PC-3 (cell line): ENCODE measurements at regions not wholly inside any gene's neighbourhood (a gene's known extent, or its start where the extent isn't known, plus 50 kb on each side); places are given as distances from the start of the nearest gene placed in this dataset.

ENCODE experiments used
- CTCF ChIP-seq: fragments of 300-600 bp; sonication (generic); conservative IDR thresholded peaks from 2 replicates; pipeline ENCODE4 v1.5.1; 2017; ENCODE audit warnings: antibody characterized with exemption, low read depth, mild to moderate bottlenecking, low read length
- EZH2 ChIP-seq: fragments of 300-600 bp; sonication (generic); IDR thresholded peaks from one replicate; pipeline ENCODE4 v1.6.1; 2017; ENCODE audit warnings: antibody characterized with exemption, mild to moderate bottlenecking, low read length; ENCODE audit not compliant: unreplicated experiment
- EZH2phosphoT487 ChIP-seq: fragments of 300-600 bp; sonication (generic); IDR thresholded peaks from 2 replicates; pipeline ENCODE4 v1.6.1; 2018; ENCODE audit warnings: mild to moderate bottlenecking, antibody characterized with exemption, low read length, borderline replicate concordance

GRCh38 chr13:34777089-34777913 lies 164.8 kb upstream of the NBEA start:
- no peak for TF ChIP-seq CTCF
- TF ChIP-seq EZH2phosphoT487, result no peak
- TF ChIP-seq EZH2, result no peak
